ENCODE measurements at regions not wholly inside any gene's neighbourhood (a gene's known extent, or its start where the extent isn't known, plus 50 kb on each side); places are given as distances from the start of the nearest gene placed in this dataset.

GRCh38 chr2:122980671-122981070, 1044.4 kb upstream of the CNTNAP5 start:
- no peak for TF ChIP-seq CTCF (IDR thresholded peaks at IDR 0.05)
- no peaks in the 10 kb centered on the region for H3K9me3 ChIP-seq
- H3K36me3 ChIP-seq, result no peaks in the 10 kb centered on the region
- no peak overlapping the region for H3K4me3 ChIP-seq
- no peak for DNase-seq (ENCODE audit: low spot score)
- no peaks in the 10 kb centered on the region for H3K27me3 ChIP-seq (replicated peaks; ENCODE audit: insufficient read depth)
- no peak for ATAC-seq (ENCODE audit: insufficient number of reproducible peaks, low FRiP score, low read depth)
- H3K27ac ChIP-seq, result no peak overlapping the region
- no peaks in the 10 kb centered on the region for H3K4me1 ChIP-seq (ENCODE audit: control insufficient read depth in 1 of 2, low read depth in 2 of 2)

GRCh38 chr2:122982936-122983335, 1042.2 kb upstream of the CNTNAP5 start:
- Histone ChIP-seq H3K9me3 (no peaks in the 10 kb centered on the region), H3K27me3 (replicated peaks; ENCODE audit: insufficient read depth) (no peaks in the 10 kb centered on the region), H3K4me3 (no peak overlapping the region), H3K27ac (no peak overlapping the region), H3K36me3 (no peaks in the 10 kb centered on the region), H3K4me1 (ENCODE audit: control insufficient read depth in 1 of 2, low read depth in 2 of 2) (no peaks in the 10 kb centered on the region)
- no peak for TF ChIP-seq CTCF (IDR thresholded peaks at IDR 0.05)
- no peak for DNase-seq (ENCODE audit: low spot score)
- ATAC-seq (ENCODE audit: insufficient number of reproducible peaks, low FRiP score, low read depth), result no peak

- H3K27me3 ChIP-seq (replicated peaks; ENCODE audit: insufficient read depth), result no peaks in the 10 kb centered on the region
- H3K4me3 ChIP-seq, result no peak overlapping the region
- DNase-seq (ENCODE audit: low spot score) (no peak), ATAC-seq (ENCODE audit: insufficient number of reproducible peaks, low FRiP score, low read depth) (no peak)
- no peak for TF ChIP-seq CTCF (IDR thresholded peaks at IDR 0.05)
- no peaks in the 10 kb centered on the region for H3K4me1 ChIP-seq (ENCODE audit: control insufficient read depth in 1 of 2, low read depth in 2 of 2)
- no peaks in the 10 kb centered on the region for H3K9me3 ChIP-seq
- H3K27ac ChIP-seq, result no peak overlapping the region
- H3K36me3 ChIP-seq, result no peaks in the 10 kb centered on the region
Measured at GRCh38 chr2:122988395-122989221, 1036.5 kb upstream of the CNTNAP5 start.

GRCh38 chr2:122993592-122993991, 1031.5 kb upstream of the CNTNAP5 start:
- H3K9me3 ChIP-seq, result no peaks in the 10 kb centered on the region
- no peaks in the 10 kb centered on the region for H3K36me3 ChIP-seq
- no peak overlapping the region for H3K27ac ChIP-seq
- TF ChIP-seq CTCF (IDR thresholded peaks at IDR 0.05), result no peak
- no peaks in the 10 kb centered on the region for H3K4me1 ChIP-seq (ENCODE audit: control insufficient read depth in 1 of 2, low read depth in 2 of 2)
- DNase-seq (ENCODE audit: low spot score), result no peak
- no peak overlapping the region for H3K4me3 ChIP-seq
- no peaks in the 10 kb centered on the region for H3K27me3 ChIP-seq (replicated peaks; ENCODE audit: insufficient read depth)
- ATAC-seq (ENCODE audit: insufficient number of reproducible peaks, low FRiP score, low read depth), result no peak

- Histone ChIP-seq H3K4me3 (no peak overlapping the region), H3K36me3 (no peaks in the 10 kb centered on the region), H3K9me3 (no peaks in the 10 kb centered on the region), H3K27me3 (replicated peaks; ENCODE audit: insufficient read depth) (no peaks in the 10 kb centered on the region), H3K4me1 (ENCODE audit: control insufficient read depth in 1 of 2, low read depth in 2 of 2) (no peaks in the 10 kb centered on the region), H3K27ac (no peak overlapping the region)
- ATAC-seq (ENCODE audit: insufficient number of reproducible peaks, low FRiP score, low read depth) (no peak), DNase-seq (ENCODE audit: low spot score) (no peak)
- TF ChIP-seq CTCF (IDR thresholded peaks at IDR 0.05), result no peak
Measured at GRCh38 chr2:122999258-122999657, 1025.8 kb upstream of the CNTNAP5 start.
